ENCODE measurements at regions not wholly inside any gene's neighbourhood (a gene's known extent, or its start where the extent isn't known, plus 50 kb on each side); places are given as distances from the start of the nearest gene placed in this dataset.

- Histone ChIP-seq H3K27ac (ENCODE audit: low read depth in 1 of 2, low read length in 2 of 2) (no peak overlapping the region), H3K9me3 (ENCODE audit: control insufficient read depth in 4 of 4, low read length in 3 of 4) (no peaks in the 10 kb centered on the region), H3K27me3 (ENCODE audit: control insufficient read depth in 4 of 4, insufficient read depth in 4 of 4, low read length in 3 of 4) (peaks cover 0 to 3% (median 0%) of the 10 kb centered on the region in 4 donors), H3K36me3 (ENCODE audit: control insufficient read depth in 4 of 4, insufficient read depth in 3 of 4, low read depth in 1 of 4, low read length in 3 of 4) (no peaks in the 10 kb centered on the region), H3K4me3 (ENCODE audit: low read depth in 1 of 3, low read length in 3 of 3) (no peak overlapping the region), H3K9ac (ENCODE audit: low read depth in 1 of 2, low read length in 2 of 2) (no peak overlapping the region), H3K4me1 (ENCODE audit: control insufficient read depth in 4 of 4, insufficient read depth in 4 of 4, low read length in 3 of 4) (no peaks in the 10 kb centered on the region)
- DNase-seq (ENCODE audit: low spot score) = no peak
- no peak for TF ChIP-seq SP1 (IDR thresholded peaks at IDR 0.05)
- TF ChIP-seq, protein P1, sequence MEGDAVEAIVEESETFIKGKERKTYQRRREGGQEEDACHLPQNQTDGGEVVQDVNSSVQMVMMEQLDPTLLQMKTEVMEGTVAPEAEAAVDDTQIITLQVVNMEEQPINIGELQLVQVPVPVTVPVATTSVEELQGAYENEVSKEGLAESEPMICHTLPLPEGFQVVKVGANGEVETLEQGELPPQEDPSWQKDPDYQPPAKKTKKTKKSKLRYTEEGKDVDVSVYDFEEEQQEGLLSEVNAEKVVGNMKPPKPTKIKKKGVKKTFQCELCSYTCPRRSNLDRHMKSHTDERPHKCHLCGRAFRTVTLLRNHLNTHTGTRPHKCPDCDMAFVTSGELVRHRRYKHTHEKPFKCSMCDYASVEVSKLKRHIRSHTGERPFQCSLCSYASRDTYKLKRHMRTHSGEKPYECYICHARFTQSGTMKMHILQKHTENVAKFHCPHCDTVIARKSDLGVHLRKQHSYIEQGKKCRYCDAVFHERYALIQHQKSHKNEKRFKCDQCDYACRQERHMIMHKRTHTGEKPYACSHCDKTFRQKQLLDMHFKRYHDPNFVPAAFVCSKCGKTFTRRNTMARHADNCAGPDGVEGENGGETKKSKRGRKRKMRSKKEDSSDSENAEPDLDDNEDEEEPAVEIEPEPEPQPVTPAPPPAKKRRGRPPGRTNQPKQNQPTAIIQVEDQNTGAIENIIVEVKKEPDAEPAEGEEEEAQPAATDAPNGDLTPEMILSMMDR (IDR thresholded peaks at IDR 0.05; ENCODE audit: low read depth, low read length, missing input control) = no peak
- TF ChIP-seq TAF1 (conservative IDR thresholded peaks at IDR 0.05) = no peak
- TF ChIP-seq, protein P2, sequence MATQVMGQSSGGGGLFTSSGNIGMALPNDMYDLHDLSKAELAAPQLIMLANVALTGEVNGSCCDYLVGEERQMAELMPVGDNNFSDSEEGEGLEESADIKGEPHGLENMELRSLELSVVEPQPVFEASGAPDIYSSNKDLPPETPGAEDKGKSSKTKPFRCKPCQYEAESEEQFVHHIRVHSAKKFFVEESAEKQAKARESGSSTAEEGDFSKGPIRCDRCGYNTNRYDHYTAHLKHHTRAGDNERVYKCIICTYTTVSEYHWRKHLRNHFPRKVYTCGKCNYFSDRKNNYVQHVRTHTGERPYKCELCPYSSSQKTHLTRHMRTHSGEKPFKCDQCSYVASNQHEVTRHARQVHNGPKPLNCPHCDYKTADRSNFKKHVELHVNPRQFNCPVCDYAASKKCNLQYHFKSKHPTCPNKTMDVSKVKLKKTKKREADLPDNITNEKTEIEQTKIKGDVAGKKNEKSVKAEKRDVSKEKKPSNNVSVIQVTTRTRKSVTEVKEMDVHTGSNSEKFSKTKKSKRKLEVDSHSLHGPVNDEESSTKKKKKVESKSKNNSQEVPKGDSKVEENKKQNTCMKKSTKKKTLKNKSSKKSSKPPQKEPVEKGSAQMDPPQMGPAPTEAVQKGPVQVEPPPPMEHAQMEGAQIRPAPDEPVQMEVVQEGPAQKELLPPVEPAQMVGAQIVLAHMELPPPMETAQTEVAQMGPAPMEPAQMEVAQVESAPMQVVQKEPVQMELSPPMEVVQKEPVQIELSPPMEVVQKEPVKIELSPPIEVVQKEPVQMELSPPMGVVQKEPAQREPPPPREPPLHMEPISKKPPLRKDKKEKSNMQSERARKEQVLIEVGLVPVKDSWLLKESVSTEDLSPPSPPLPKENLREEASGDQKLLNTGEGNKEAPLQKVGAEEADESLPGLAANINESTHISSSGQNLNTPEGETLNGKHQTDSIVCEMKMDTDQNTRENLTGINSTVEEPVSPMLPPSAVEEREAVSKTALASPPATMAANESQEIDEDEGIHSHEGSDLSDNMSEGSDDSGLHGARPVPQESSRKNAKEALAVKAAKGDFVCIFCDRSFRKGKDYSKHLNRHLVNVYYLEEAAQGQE (IDR thresholded peaks at IDR 0.05) = no peak
- no peak for TF ChIP-seq GABPA (IDR thresholded peaks at IDR 0.05 in 1 of 2, conservative IDR thresholded peaks at IDR 0.05 in 1 of 2)
- TF ChIP-seq RAD21 (IDR thresholded peaks at IDR 0.05) = no peak
- no peak for TF ChIP-seq HNF4A (conservative IDR thresholded peaks at IDR 0.05)
- no peak for TF ChIP-seq FOXA2 (IDR thresholded peaks at IDR 0.05)
- TF ChIP-seq MAX (IDR thresholded peaks at IDR 0.05) = no peak
- 73% methylated on average over 7 of the region's 7 CpGs for WGBS
Measured at GRCh38 chr9:111276431-111277128, 53.4 kb downstream of the OR2K2 start.

GRCh38 chr9:111274737-111275136 lies 55.3 kb downstream of the OR2K2 start:
- DNase-seq (ENCODE audit: low spot score) = no peak
- no peak overlapping the region for H3K9ac ChIP-seq (ENCODE audit: low read depth in 1 of 2, low read length in 2 of 2)
- 88% methylated on average over 2 of the region's 2 CpGs for WGBS
- H3K27ac ChIP-seq (ENCODE audit: low read depth in 1 of 2, low read length in 2 of 2) = no peak overlapping the region
- H3K27me3 ChIP-seq (ENCODE audit: control insufficient read depth in 4 of 4, insufficient read depth in 4 of 4, low read length in 3 of 4) = peaks cover 0 to 3% (median 0%) of the 10 kb centered on the region in 4 donors
- H3K9me3 ChIP-seq (ENCODE audit: control insufficient read depth in 4 of 4, low read length in 3 of 4) = no peaks in the 10 kb centered on the region
- H3K4me3 ChIP-seq (ENCODE audit: low read depth in 1 of 3, low read length in 3 of 3) = no peak overlapping the region
- no peaks in the 10 kb centered on the region for H3K36me3 ChIP-seq (ENCODE audit: control insufficient read depth in 4 of 4, insufficient read depth in 3 of 4, low read depth in 1 of 4, low read length in 3 of 4)
- no peaks in the 10 kb centered on the region for H3K4me1 ChIP-seq (ENCODE audit: control insufficient read depth in 4 of 4, insufficient read depth in 4 of 4, low read length in 3 of 4)
- TF ChIP-seq, protein P1 (IDR thresholded peaks at IDR 0.05; ENCODE audit: low read depth, low read length, missing input control) = no peak
- TF ChIP-seq MAX (IDR thresholded peaks at IDR 0.05) = no peak
- TF ChIP-seq SP1 (IDR thresholded peaks at IDR 0.05) = no peak
- no peak for TF ChIP-seq TAF1 (conservative IDR thresholded peaks at IDR 0.05)
- TF ChIP-seq ATF3 (IDR thresholded peaks at IDR 0.05) = no peak
- TF ChIP-seq RXRA (IDR thresholded peaks at IDR 0.05) = no peak
- TF ChIP-seq EGR1 (IDR thresholded peaks at IDR 0.05; ENCODE audit: low read depth in 2 of 2) = no peak
- no peak for TF ChIP-seq JUND (IDR thresholded peaks at IDR 0.05)
- no peak for TF ChIP-seq RAD21 (IDR thresholded peaks at IDR 0.05)
- TF ChIP-seq HNF4G (IDR thresholded peaks at IDR 0.05) = no peak
- TF ChIP-seq, protein P3, sequence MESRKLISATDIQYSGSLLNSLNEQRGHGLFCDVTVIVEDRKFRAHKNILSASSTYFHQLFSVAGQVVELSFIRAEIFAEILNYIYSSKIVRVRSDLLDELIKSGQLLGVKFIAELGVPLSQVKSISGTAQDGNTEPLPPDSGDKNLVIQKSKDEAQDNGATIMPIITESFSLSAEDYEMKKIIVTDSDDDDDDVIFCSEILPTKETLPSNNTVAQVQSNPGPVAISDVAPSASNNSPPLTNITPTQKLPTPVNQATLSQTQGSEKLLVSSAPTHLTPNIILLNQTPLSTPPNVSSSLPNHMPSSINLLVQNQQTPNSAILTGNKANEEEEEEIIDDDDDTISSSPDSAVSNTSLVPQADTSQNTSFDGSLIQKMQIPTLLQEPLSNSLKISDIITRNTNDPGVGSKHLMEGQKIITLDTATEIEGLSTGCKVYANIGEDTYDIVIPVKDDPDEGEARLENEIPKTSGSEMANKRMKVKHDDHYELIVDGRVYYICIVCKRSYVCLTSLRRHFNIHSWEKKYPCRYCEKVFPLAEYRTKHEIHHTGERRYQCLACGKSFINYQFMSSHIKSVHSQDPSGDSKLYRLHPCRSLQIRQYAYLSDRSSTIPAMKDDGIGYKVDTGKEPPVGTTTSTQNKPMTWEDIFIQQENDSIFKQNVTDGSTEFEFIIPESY (IDR thresholded peaks at IDR 0.05) = no peak
- TF ChIP-seq FOXA1 (IDR thresholded peaks at IDR 0.05) = no peak
- no peak for TF ChIP-seq GABPA (IDR thresholded peaks at IDR 0.05 in 1 of 2, conservative IDR thresholded peaks at IDR 0.05 in 1 of 2)
- no peak for TF ChIP-seq NR2F2 (IDR thresholded peaks at IDR 0.05)
- no peak for TF ChIP-seq FOXA2 (IDR thresholded peaks at IDR 0.05)
- TF ChIP-seq YY1 (IDR thresholded peaks at IDR 0.05) = no peak

All from liver (tissue), 8 donors.